DMS53 treated with DMSO at 0.1 percent for 48 hours (cell line): ENCODE measurements at regions not wholly inside any gene's neighbourhood (a gene's known extent, or its start where the extent isn't known, plus 50 kb on each side); places are given as distances from the start of the nearest gene placed in this dataset.

Source experiments
- DNase-seq: peaks from one replicate; lab custom pipeline; 2025; ENCODE audit not compliant: unreplicated experiment; lab: John Stamatoyannopoulos, UW

- no peak for DNase-seq
These were observed 336.5 kb downstream of the TMEM135 start for GRCh38 chr11:87374038-87374807.
